Fibroblast of upper back skin (primary cell): ENCODE measurements at regions not wholly inside any gene's neighbourhood (a gene's known extent, or its start where the extent isn't known, plus 50 kb on each side); places are given as distances from the start of the nearest gene placed in this dataset.
"Not testable (repeated sequence)": the region's sequence is repeated elsewhere in the genome, so short reads cannot be mapped to it uniquely, and the experiment has no call there.

Experiments
- DNase-seq: peaks from one replicate; pipeline ENCODE4 v3.0.0-alpha.2; 2013

GRCh38 chr16:22722551-22723541 is 91.1 kb upstream of the HS3ST2 start:
- not testable (repeated sequence) for DNase-seq

GRCh38 chr16:22726868-22727267 is 87.1 kb upstream of the HS3ST2 start:
- no peak for DNase-seq

GRCh38 chr16:22727285-22728166 is 86.4 kb upstream of the HS3ST2 start:
- no peak for DNase-seq

DNA sequence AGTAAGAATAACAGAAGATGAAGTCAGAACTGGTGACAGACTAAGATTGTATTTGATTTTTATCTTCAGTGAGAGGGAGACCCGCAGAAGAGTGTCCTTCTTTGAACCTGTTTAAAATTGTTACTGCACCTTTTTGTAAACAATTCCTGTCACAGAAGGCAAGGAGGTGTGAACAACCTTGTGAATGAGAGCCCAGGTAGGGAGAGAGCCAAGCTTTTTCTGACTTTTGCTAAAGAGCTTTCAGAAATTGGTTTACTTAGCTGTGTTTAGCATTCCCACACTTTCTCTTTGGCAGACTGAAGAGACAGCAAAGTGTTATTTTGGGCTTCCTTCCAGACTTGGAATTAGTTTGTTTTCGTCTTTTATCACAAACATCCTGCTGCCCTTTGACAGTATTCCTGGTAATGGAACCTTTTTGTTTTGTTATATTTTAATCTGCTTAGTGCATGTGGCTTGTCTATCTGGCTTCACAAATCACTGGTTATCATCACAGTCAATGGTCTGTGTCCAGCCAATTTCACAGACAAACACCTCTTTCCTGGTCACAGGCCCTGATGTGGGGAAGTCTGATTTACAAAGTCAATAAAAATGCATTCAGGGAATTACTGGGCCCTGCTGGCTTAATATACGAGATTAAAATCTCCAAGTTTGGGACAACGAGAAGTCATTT is 85.7 kb upstream of the HS3ST2 start:
- no peak for DNase-seq

GRCh38 chr16:22732400-22732799 is 81.6 kb upstream of the HS3ST2 start:
- DNase-seq: no peak

- DNase-seq: no peak
Observed at GRCh38 chr16:22732959-22733358, 81.0 kb upstream of the HS3ST2 start.

DNA sequence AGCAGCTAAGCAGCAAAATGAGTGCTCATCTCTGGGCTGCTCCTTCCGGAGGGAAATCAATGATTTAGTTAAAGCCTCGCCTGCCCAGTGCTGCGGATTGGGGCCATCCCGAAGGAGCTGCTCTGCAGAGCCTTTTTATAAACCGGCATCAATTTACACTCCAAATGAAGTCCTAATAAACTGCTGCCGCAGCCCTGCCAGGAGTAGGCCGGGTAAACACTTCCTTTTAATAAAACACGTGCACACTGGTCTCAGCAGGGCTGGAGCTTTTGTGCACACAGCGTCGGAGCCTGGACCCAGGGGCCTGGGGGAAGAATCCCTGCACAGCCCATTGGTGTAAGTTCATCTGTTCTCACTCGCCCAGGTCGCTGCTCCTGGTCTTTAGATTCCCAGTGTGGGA is 79.6 kb upstream of the HS3ST2 start:
- no peak for DNase-seq

DNA sequence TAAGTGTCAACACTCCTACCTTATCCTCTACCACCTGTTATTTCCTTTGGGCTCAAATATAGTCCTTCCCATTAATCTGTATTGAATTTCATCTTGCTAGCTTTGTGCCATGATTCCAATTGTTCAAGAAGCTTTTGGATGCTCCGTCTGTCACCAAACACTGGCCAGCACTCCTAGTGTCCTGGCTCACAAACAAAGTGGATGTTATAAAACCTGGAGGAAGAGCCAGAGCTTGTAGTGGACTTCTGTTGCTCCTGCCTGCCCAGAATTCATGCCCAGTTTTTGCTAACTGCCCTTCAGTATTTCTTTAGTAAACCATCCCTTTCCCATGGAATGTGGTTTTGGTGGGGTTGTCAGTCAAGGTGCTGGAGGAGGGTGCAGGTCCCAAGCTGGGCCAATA is 77.2 kb upstream of the HS3ST2 start:
- DNase-seq: no peak

GRCh38 chr16:22739077-22739476 is 74.9 kb upstream of the HS3ST2 start:
- DNase-seq: no peak

DNA sequence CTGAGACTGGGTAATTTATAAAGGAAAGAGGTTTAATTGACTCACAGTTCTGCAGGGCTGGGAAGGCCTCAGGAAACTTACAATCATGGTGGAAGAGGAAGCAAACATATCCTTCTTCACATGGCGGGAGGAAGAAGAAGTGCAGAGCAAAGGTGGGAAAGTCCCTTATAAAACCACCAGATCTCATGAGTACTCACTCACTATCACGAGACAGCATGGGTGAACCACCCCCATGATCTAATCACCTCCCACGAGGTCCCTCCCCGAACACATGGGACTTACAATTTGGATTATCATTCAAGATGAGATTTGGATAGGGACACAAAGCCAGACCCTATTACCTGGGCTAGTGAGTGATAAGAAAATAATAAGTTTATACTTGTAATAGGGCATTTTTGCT is 70.6 kb upstream of the HS3ST2 start:
- DNase-seq: no peak

DNA sequence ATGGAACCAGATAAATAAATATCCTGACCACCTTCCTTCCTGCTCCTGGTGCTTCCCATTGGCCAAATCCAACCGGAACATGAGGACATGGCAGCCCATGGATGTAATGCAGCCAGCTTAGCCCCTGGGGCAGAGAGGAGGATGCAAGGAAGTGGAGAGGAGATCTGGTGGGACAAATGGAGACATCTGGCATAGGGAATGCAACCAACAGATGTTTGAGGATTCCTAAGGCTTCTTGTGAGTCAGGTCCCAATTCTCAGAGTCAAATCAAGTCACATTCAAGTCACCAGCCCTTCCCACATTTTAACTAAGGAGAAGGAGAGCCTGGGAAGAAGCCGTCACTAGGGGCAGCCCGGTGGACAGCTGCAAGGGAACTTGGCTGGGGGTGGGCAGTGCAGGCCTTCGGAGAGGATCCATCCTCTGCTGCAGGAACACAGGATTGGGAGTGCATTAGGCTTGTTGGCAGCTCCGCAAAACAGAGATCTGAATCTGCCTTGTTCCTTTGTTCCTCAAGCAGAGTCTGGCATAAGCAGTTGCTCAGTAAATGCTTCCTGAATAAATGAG is 62.8 kb upstream of the HS3ST2 start:
- no peak for DNase-seq

DNA sequence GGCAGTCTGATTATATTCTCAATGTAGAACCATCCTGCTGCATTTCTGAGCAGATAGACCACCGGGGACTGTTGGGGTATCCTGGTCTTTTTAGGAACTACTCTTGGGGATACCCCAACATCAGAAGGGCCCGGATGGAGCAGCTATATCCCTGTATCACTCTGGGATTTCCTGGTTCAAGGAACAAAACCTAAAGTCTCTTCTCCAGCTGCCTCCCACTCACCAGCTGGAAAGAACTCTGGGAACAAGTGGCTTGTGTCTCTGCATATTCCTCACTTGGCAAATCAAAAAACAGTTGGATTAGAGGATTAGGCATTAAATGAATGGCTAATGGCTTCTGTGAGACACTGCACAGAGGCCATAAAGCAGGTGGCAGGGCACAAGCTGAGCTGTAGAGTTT is 62.3 kb upstream of the HS3ST2 start:
- DNase-seq: no peak

GRCh38 chr16:22753451-22753850 is 60.5 kb upstream of the HS3ST2 start:
- no peak for DNase-seq

DNA sequence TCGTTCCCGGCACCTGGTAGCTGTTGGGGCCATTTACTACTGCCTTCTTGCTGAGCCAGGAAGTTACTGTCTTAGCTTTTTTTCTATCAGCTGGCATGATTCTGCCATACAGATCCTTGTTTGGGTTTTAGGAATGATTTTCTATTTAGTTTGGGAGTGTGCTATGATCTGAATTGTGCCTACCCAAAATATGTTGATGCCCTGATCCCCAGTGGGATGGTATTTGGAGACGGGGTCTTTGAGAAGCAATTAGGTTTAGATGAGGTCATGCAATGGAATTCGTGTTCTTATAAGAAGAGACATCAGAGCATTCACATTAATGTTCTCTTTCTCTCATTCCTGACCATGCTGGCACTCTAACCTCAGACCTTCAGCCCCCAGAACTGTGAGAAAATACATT is 59.4 kb upstream of the HS3ST2 start:
- no peak for DNase-seq

GRCh38 chr16:22757202-22757601 is 56.8 kb upstream of the HS3ST2 start:
- no peak for DNase-seq

DNA sequence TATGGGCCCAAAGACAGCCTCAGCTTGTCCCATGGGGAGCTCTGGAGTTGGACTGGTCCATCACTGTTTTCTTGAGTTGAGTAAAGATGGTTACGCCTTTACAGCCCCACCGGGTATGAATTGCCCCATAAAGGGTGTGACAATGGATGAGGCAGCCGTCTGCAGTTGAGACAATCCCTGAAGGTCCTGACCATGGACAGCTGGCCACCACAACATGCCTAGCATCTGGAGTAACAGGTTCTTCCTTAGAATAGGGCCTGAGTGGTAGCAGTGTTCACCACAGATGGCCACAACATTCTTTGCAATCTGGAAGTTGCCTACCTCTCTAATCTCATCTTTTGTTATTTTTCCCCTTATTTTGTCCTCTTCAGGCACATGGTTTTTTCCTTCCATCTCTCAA is 51.5 kb upstream of the HS3ST2 start:
- DNase-seq: no peak

DNA sequence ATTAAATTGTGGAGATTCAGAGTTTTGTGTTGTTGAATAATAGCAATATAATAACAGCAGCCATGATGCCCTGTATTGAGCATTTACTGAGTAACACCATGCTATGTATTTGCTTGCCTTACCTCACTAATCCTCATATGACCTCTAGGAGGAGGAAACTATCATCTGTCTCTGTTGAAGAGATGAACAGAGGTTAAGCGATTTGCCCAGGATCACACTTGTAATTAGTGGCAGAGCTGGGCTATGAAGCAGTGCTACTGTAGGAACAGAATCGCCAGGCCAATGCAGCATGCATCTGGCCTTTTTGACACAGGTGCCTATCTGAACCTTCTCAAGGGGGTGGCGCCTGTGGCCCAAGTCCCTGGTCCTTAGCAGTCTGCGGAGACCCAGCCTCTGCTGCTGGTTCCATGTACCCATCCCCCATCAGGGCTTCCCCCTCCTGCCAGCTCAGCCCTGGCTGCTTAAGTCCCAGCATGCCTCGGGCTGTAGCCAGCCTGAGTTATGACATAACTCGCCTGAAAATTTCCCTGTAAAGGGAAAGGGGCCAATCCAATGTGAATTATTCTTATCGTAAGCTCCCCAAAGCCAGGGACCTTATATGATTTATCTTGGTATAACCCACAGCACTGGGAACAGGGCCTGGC is 50.4 kb upstream of the HS3ST2 start:
- DNase-seq: no peak
